Stomach (tissue), 4 donors: ENCODE measurements at regions not wholly inside any gene's neighbourhood (a gene's known extent, or its start where the extent isn't known, plus 50 kb on each side); places are given as distances from the start of the nearest gene placed in this dataset.

Experiments
- CTCF ChIP-seq, 7 experiments: fragments of 450-650 bp in 4 of 7; fragments of 200-600 bp in 3 of 7; sonication (generic) in 3 of 7; IDR thresholded peaks; one replicate each; pipeline ENCODE4 v1.5.1; 2016 to 2019; ENCODE audit warnings: antibody characterized with exemption in 7 of 7, control low read depth in 2 of 7, mild to moderate bottlenecking in 1 of 7
- EP300 ChIP-seq: sonication (generic); formaldehyde crosslinking; IDR thresholded peaks from one replicate; pipeline ENCODE4 v1.6.1; 2017; ENCODE audit warnings: antibody characterized with exemption
- POLR2A ChIP-seq, 4 donors: fragments of 450-650 bp; IDR thresholded peaks; one replicate each; pipeline ENCODE4 v1.6.1; 2016; ENCODE audit warnings: antibody characterized with exemption in 4 of 4, control low read depth in 2 of 4, mild to moderate bottlenecking in 1 of 4, moderate library complexity in 1 of 4
- POLR2AphosphoS5 ChIP-seq, 3 donors: sonication (generic); formaldehyde crosslinking; IDR thresholded peaks; one replicate each; pipeline ENCODE4 v1.6.1; 2016; ENCODE audit warnings: antibody characterized with exemption in 3 of 3

GRCh38 chr15:56795502-56795901 is 62.2 kb upstream of the ZNF280D start:
- TF ChIP-seq CTCF (IDR thresholded peaks at IDR 0.05): no peak
- no peak for TF ChIP-seq EP300
- no peak for TF ChIP-seq POLR2AphosphoS5 (IDR thresholded peaks at IDR 0.05)
- no peak for TF ChIP-seq POLR2A (IDR thresholded peaks at IDR 0.05)
